ENCODE measurements at regions not wholly inside any gene's neighbourhood (a gene's known extent, or its start where the extent isn't known, plus 50 kb on each side); places are given as distances from the start of the nearest gene placed in this dataset.
"Not testable (repeated sequence)": the region's sequence is repeated elsewhere in the genome, so short reads cannot be mapped to it uniquely, and the experiment has no call there.

- TF ChIP-seq EZH2phosphoT487 (IDR thresholded peaks at IDR 0.05; ENCODE audit: low read length) (no peak), CTCF (IDR thresholded peaks at IDR 0.05; ENCODE audit: low read length) (no peak), EZH2 (optimal IDR thresholded peaks at IDR 0.05; ENCODE audit: low read depth, low read length) (no peak)
- DNase-seq, result no peak
- no peak overlapping the region for H3K27ac ChIP-seq (ENCODE audit: low read length)
Observed at GRCh38 chr4:95761871-95762270, 78.0 kb upstream of the PDHA2 start.

GRCh38 chr4:95761426-95761825 is 78.5 kb upstream of the PDHA2 start:
- H3K4me1 ChIP-seq (ENCODE audit: low read length), result no peaks in the 10 kb centered on the region
- H3K36me3 ChIP-seq (replicated peaks; ENCODE audit: insufficient read depth, low read length), result no peaks in the 10 kb centered on the region
- H3K79me2 ChIP-seq (ENCODE audit: low read length), result no peaks in the 10 kb centered on the region
- H3K9me2 ChIP-seq (replicated peaks; ENCODE audit: insufficient read depth, low read length), result no peaks in the 10 kb centered on the region
- no peak overlapping the region for H2AFZ ChIP-seq (ENCODE audit: low read length)
- no peaks in the 10 kb centered on the region for H4K20me1 ChIP-seq (ENCODE audit: insufficient read depth, low read length)
- H3K9ac ChIP-seq (ENCODE audit: low read length), result no peak overlapping the region
- no peak overlapping the region for H3K4me2 ChIP-seq (ENCODE audit: low read depth, low read length)
- H3F3A ChIP-seq (ENCODE audit: insufficient read depth, low read length), result no peaks in the 10 kb centered on the region
- DNase-seq, result no peak
- H3K27me3 ChIP-seq (replicated peaks; ENCODE audit: insufficient read depth, low read length), result no peaks in the 10 kb centered on the region
- no peaks in the 10 kb centered on the region for H3K9me3 ChIP-seq (replicated peaks; ENCODE audit: insufficient read depth, low read length)
- no peak overlapping the region for H3K4me3 ChIP-seq (ENCODE audit: low read length)
- no peak overlapping the region for H3K27ac ChIP-seq (ENCODE audit: low read length)
- TF ChIP-seq EZH2phosphoT487 (IDR thresholded peaks at IDR 0.05; ENCODE audit: low read length) (no peak), EZH2 (optimal IDR thresholded peaks at IDR 0.05; ENCODE audit: low read depth, low read length) (no peak), CTCF (IDR thresholded peaks at IDR 0.05; ENCODE audit: low read length) (no peak)

More at GRCh38 chr4:95761871-95762270, 78.0 kb upstream of the PDHA2 start:
- Histone ChIP-seq H2AFZ (ENCODE audit: low read length) (no peak overlapping the region), H3K4me2 (ENCODE audit: low read depth, low read length) (no peak overlapping the region), H3K27me3 (replicated peaks; ENCODE audit: insufficient read depth, low read length) (no peaks in the 10 kb centered on the region), H3K79me2 (ENCODE audit: low read length) (no peaks in the 10 kb centered on the region), H3K9me3 (replicated peaks; ENCODE audit: insufficient read depth, low read length) (no peaks in the 10 kb centered on the region), H3K9me2 (replicated peaks; ENCODE audit: insufficient read depth, low read length) (no peaks in the 10 kb centered on the region), H4K20me1 (ENCODE audit: insufficient read depth, low read length) (no peaks in the 10 kb centered on the region), H3F3A (ENCODE audit: insufficient read depth, low read length) (no peaks in the 10 kb centered on the region), H3K4me1 (ENCODE audit: low read length) (no peaks in the 10 kb centered on the region), H3K4me3 (ENCODE audit: low read length) (no peak overlapping the region), H3K36me3 (replicated peaks; ENCODE audit: insufficient read depth, low read length) (no peaks in the 10 kb centered on the region), H3K9ac (ENCODE audit: low read length) (no peak overlapping the region)

GRCh38 chr4:95760646-95761045 is 79.2 kb upstream of the PDHA2 start:
- not testable (repeated sequence) for H3K36me3 ChIP-seq (replicated peaks; ENCODE audit: insufficient read depth, low read length)

GRCh38 chr4:95758001-95758400 is 81.9 kb upstream of the PDHA2 start:
- no peaks in the 10 kb centered on the region for H3K79me2 ChIP-seq (ENCODE audit: low read length)
- no peaks in the 10 kb centered on the region for H3K9me2 ChIP-seq (replicated peaks; ENCODE audit: insufficient read depth, low read length)
- no peak overlapping the region for H3K4me3 ChIP-seq (ENCODE audit: low read length)
- no peaks in the 10 kb centered on the region for H3F3A ChIP-seq (ENCODE audit: insufficient read depth, low read length)
- no peaks in the 10 kb centered on the region for H3K27me3 ChIP-seq (replicated peaks; ENCODE audit: insufficient read depth, low read length)
- no peaks in the 10 kb centered on the region for H3K36me3 ChIP-seq (replicated peaks; ENCODE audit: insufficient read depth, low read length)
- H3K4me2 ChIP-seq (ENCODE audit: low read depth, low read length), result no peak overlapping the region
- no peaks in the 10 kb centered on the region for H4K20me1 ChIP-seq (ENCODE audit: insufficient read depth, low read length)
- no peak overlapping the region for H2AFZ ChIP-seq (ENCODE audit: low read length)
- H3K9ac ChIP-seq (ENCODE audit: low read length), result no peak overlapping the region
- H3K4me1 ChIP-seq (ENCODE audit: low read length), result no peaks in the 10 kb centered on the region
- TF ChIP-seq EZH2 (optimal IDR thresholded peaks at IDR 0.05; ENCODE audit: low read depth, low read length) (no peak), CTCF (IDR thresholded peaks at IDR 0.05; ENCODE audit: low read length) (no peak), EZH2phosphoT487 (IDR thresholded peaks at IDR 0.05; ENCODE audit: low read length) (no peak)
- H3K27ac ChIP-seq (ENCODE audit: low read length), result no peak overlapping the region
- no peak for DNase-seq
- H3K9me3 ChIP-seq (replicated peaks; ENCODE audit: insufficient read depth, low read length), result no peaks in the 10 kb centered on the region

More at GRCh38 chr4:95760646-95761045, 79.2 kb upstream of the PDHA2 start:
- H3K27ac ChIP-seq (ENCODE audit: low read length); DNase-seq; H3F3A ChIP-seq (ENCODE audit: insufficient read depth, low read length); H3K9me2 ChIP-seq (replicated peaks; ENCODE audit: insufficient read depth, low read length); H3K4me2 ChIP-seq (ENCODE audit: low read depth, low read length); H2AFZ ChIP-seq (ENCODE audit: low read length); H3K4me3 ChIP-seq (ENCODE audit: low read length); H3K27me3 ChIP-seq (replicated peaks; ENCODE audit: insufficient read depth, low read length); H3K9me3 ChIP-seq (replicated peaks; ENCODE audit: insufficient read depth, low read length); H4K20me1 ChIP-seq (ENCODE audit: insufficient read depth, low read length); H3K79me2 ChIP-seq (ENCODE audit: low read length); H3K9ac ChIP-seq (ENCODE audit: low read length); H3K4me1 ChIP-seq (ENCODE audit: low read length): not testable (repeated sequence)

All from MM.1S (cell line).